K562 (cell line): ENCODE measurements at regions not wholly inside any gene's neighbourhood (a gene's known extent, or its start where the extent isn't known, plus 50 kb on each side); places are given as distances from the start of the nearest gene placed in this dataset.

Experiments
- ATAC-seq: fragments of 200-7000 bp; cut with Tn5 transposase; 3 replicates; pipeline ENCODE4 v1.9.1; 2020; ENCODE audit warnings: moderate library complexity
- BruUV-seq: library from RNA; stranded (reverse); fragments of 400-500 nt; replicated peaks from 2 replicates; lab custom pipeline; 2021; lab: Mats Ljungman, UMichigan
- CTCF ChIA-PET: fragments of 300-600 bp; formaldehyde crosslinking; extraction: SDS; loops from one replicate; lab custom pipeline; 2021; ENCODE audit warnings: low intra/inter-chr PET ratio; lab: Yijun Ruan, JAX
- POLR2A ChIA-PET: fragments of 300-600, 350-650 bp; sonication (Branson Sonifier 250); formaldehyde crosslinking; extraction: SDS; loops from one replicate; lab custom pipeline; 2021; ENCODE audit warnings: antibody characterized with exemption, inconsistent platforms; lab: Yijun Ruan, JAX
- DNase-seq, 4 experiments: peaks; one replicate each; pipeline versions ENCODE4 v3.0.0 to v3.0.0-alpha.2; 2011 to 2018; ENCODE audit warnings: low spot score in 3 of 4, mixed read lengths in 3 of 4; ENCODE audit errors: extremely low read depth in 1 of 4
- FAIRE-seq: peaks from 2 replicates; lab custom pipeline; 2011; peaks lifted over from hg19 to GRCh38; lab: Jason Lieb, UNC
- H2AFZ ChIP-seq: 2 replicates; pipeline ENCODE4 v1.6.0; 2011; ENCODE audit warnings: low read depth, low read length, control low read depth, inconsistent platforms
- H3K27ac ChIP-seq: fragments of 200-600 bp; 3 replicates; pipeline ENCODE4 v1.8.0; 2011; ENCODE audit warnings: low read depth, mild to moderate bottlenecking, control low read depth, inconsistent platforms, low read length, moderate library complexity, mixed read lengths; ENCODE audit errors: extremely low read depth
- H3K27me3 ChIP-seq, 2 experiments: fragments of 300-600 bp in 1 of 2; 2 replicates in 1 of 2; 3 replicates in 1 of 2; pipeline versions ENCODE4 v1.6.0 to v1.8.0; 2011; ENCODE audit warnings: inconsistent platforms in 2 of 2, low read length in 2 of 2, mild to moderate bottlenecking in 1 of 2, mixed read lengths in 1 of 2, moderate library complexity in 1 of 2; ENCODE audit not compliant: control insufficient read depth in 2 of 2, insufficient read depth in 2 of 2
- H3K36me3 ChIP-seq: fragments of 300-600 bp; 3 replicates; pipeline ENCODE4 v1.8.0; 2011; ENCODE audit warnings: mild to moderate bottlenecking, low read length, inconsistent platforms; ENCODE audit not compliant: control insufficient read depth, insufficient read depth
- H3K4me1 ChIP-seq, 2 experiments: fragments of 200-600 bp in 1 of 2; replicated peaks in 1 of 2; 2 replicates in 1 of 2; 3 replicates in 1 of 2; pipeline versions ENCODE4 v1.5.1 to v1.8.0; 2011; ENCODE audit warnings: inconsistent platforms in 2 of 2, low read length in 2 of 2, mild to moderate bottlenecking in 1 of 2, mixed read lengths in 1 of 2, moderate library complexity in 1 of 2; ENCODE audit not compliant: control insufficient read depth in 2 of 2, insufficient read depth in 2 of 2
- H3K4me2 ChIP-seq: 2 replicates; pipeline ENCODE4 v1.6.1; 2011; ENCODE audit warnings: low read length, control low read depth, inconsistent platforms, mixed read lengths; ENCODE audit not compliant: insufficient read depth
- H3K4me3 ChIP-seq: fragments of 200-600 bp; sonication (generic), shearing (Covaris generic); 2 replicates; pipeline ENCODE4 v1.5.1; 2016; ENCODE audit warnings: control low read depth, inconsistent platforms
- H3K79me2 ChIP-seq: fragments of 200-600 bp; 3 replicates; pipeline ENCODE4 v1.8.0; 2011; ENCODE audit warnings: low read length, inconsistent platforms; ENCODE audit not compliant: control insufficient read depth, insufficient read depth
- H3K9ac ChIP-seq, 2 experiments: 2 replicates each; pipeline versions ENCODE4 v1.6.0 to v1.6.1; 2011; ENCODE audit warnings: low read depth in 2 of 2, low read length in 2 of 2, control low read depth in 1 of 2, inconsistent platforms in 1 of 2, mild to moderate bottlenecking in 1 of 2, mixed read lengths in 1 of 2; ENCODE audit not compliant: insufficient read depth in 1 of 2
- H3K9me1 ChIP-seq: one replicate; pipeline ENCODE4 v1.6.0; 2011; ENCODE audit warnings: inconsistent platforms, mild to moderate bottlenecking, low read length, moderate library complexity; ENCODE audit not compliant: control insufficient read depth, insufficient read depth
- H3K9me3 ChIP-seq: replicated peaks from 2 replicates; pipeline ENCODE4 v1.5.1; 2011; ENCODE audit warnings: low read depth, low read length, inconsistent platforms; ENCODE audit not compliant: control insufficient read depth, insufficient read depth
- H4K20me1 ChIP-seq: replicated peaks from 2 replicates; pipeline ENCODE4 v1.6.1; 2011; ENCODE audit warnings: low read length, inconsistent platforms, mixed read lengths; ENCODE audit not compliant: control insufficient read depth, insufficient read depth
- CBX2 ChIP-seq: fragments of 200-600 bp; sonication (generic); IDR thresholded peaks from one replicate; pipeline ENCODE4 v1.6.1; 2012; ENCODE audit warnings: mild to moderate bottlenecking, low read length, inconsistent platforms; ENCODE audit not compliant: insufficient read depth, poor library complexity, severe bottlenecking
- NR4A1 ChIP-seq, 2 experiments: fragments of 250-450 bp in 1 of 2; fragments of 450-650 bp in 1 of 2; sonication (Bioruptor Pico) in 1 of 2; IDR thresholded peaks; 2 replicates each; pipeline versions ENCODE4 v1.4.0 to v1.6.1; 2016 to 2020; ENCODE audit warnings: mild to moderate bottlenecking in 2 of 2, missing compliant biosample characterization in 1 of 2, missing genetic modification characterization in 1 of 2, moderate library complexity in 1 of 2
- PKNOX1 ChIP-seq: fragments of 450-650 bp; IDR thresholded peaks from 2 replicates; pipeline ENCODE4 v1.6.1; 2016
- RAD21 ChIP-seq, 2 experiments: fragments of 250-450 bp in 1 of 2; fragments of 450-650 bp in 1 of 2; sonication (Bioruptor Pico) in 1 of 2; formaldehyde crosslinking in 1 of 2; IDR thresholded peaks in 1 of 2; conservative IDR thresholded peaks in 1 of 2; 2 replicates each; pipeline versions ENCODE4 v1.4.0 to v1.8.0; 2020 to 2022; ENCODE audit warnings: mild to moderate bottlenecking in 2 of 2, moderate library complexity in 1 of 2
- ZFPM2 ChIP-seq: fragments of 250-450 bp; sonication (Bioruptor Pico); IDR thresholded peaks from 2 replicates; pipeline ENCODE4 v1.5.1; 2022; ENCODE audit warnings: mild to moderate bottlenecking
- ZNF174 ChIP-seq: fragments of 250-450 bp; sonication (Bioruptor Pico); IDR thresholded peaks from 2 replicates; pipeline ENCODE4 v1.4.0; 2020; ENCODE audit warnings: mild to moderate bottlenecking
- ZNF212 ChIP-seq: fragments of 450-650 bp; formaldehyde crosslinking; IDR thresholded peaks from 2 replicates; pipeline ENCODE4 v1.4.0; 2020; ENCODE audit warnings: mild to moderate bottlenecking
- ZNF347 ChIP-seq: fragments of 450-650 bp; formaldehyde crosslinking; IDR thresholded peaks from 2 replicates; pipeline ENCODE4 v1.4.0; 2020; ENCODE audit warnings: low read depth, mild to moderate bottlenecking, moderate library complexity
- in situ Hi-C: fragments of 300-500 bp; cut with MboI; formaldehyde crosslinking; loops from 4 replicates; pipeline ENCODE4 v1.15.0; 2018; ENCODE audit warnings: inconsistent platforms, mixed read lengths
- intact Hi-C: fragments of 100-400 bp; cut with micrococcal nuclease; formaldehyde crosslinking; loops from 2 replicates; pipeline ENCODE4 v1.14.2; 2022

- POLR2A ChIA-PET: interaction anchor here (0.6 to 0.7 kb wide), 3 partner anchors 19 to 787 kb away, joined by 3 to 4 read pairs (median 3); no protein-coding TSS in a partner anchor
- H3K4me2 ChIP-seq: no peak overlapping the region
- H3K9me3 ChIP-seq: no peaks in the 10 kb centered on the region
- H4K20me1 ChIP-seq: no peaks in the 10 kb centered on the region
- in situ Hi-C loops: no loop called here
- TF ChIP-seq RAD21 (CRISPR knock-in tag; conservative IDR thresholded peaks at IDR 0.05 in 1 of 2, IDR thresholded peaks at IDR 0.05 in 1 of 2): no peak
- TF ChIP-seq PKNOX1: 0 out of 2 replicates have a peak, but pooled peaks have one; percentile 54
- TF ChIP-seq ZNF212 (CRISPR knock-in tag): no peak
- TF ChIP-seq ZNF174 (CRISPR knock-in tag): no peak
- TF ChIP-seq CBX2: no peak
- TF ChIP-seq ZFPM2 (CRISPR knock-in tag): no peak
- TF ChIP-seq ZNF347 (CRISPR knock-in tag): no peak
- no peak for TF ChIP-seq NR4A1 (CRISPR knock-in tag; IDR thresholded peaks at IDR 0.05)
- TF ChIP-seq NR4A1 (tag; IDR thresholded peaks at IDR 0.05): no peak
- TF ChIP-seq, all 486 proteins: peak for 1
- no peak overlapping the region for H3K27ac ChIP-seq
- H3K27me3 ChIP-seq: peaks cover 0 to 19% of the 10 kb centered on the region in 2 experiments; a peak in 4 of 5 replicates
- no peak overlapping the region for H3K4me3 ChIP-seq
- BruUV-seq: no TSS peak
- FAIRE-seq (no peak), ATAC-seq (no peak), DNase-seq (no peak)
- CTCF ChIA-PET: no interaction called here
- H3K9ac ChIP-seq: no peak overlapping the region
- no peak overlapping the region for H2AFZ ChIP-seq
- intact Hi-C loops: no loop called here
- no peaks in the 10 kb centered on the region for H3K4me1 ChIP-seq
- no peaks in the 10 kb centered on the region for H3K36me3 ChIP-seq
- H3K79me2 ChIP-seq: no peaks in the 10 kb centered on the region
- no peaks in the 10 kb centered on the region for H3K9me1 ChIP-seq
Observed at GRCh38 chr3:71891483-71891882, 106.5 kb upstream of the PROK2 start.
